ENCODE measurements at regions not wholly inside any gene's neighbourhood (a gene's known extent, or its start where the extent isn't known, plus 50 kb on each side); places are given as distances from the start of the nearest gene placed in this dataset.

DNA sequence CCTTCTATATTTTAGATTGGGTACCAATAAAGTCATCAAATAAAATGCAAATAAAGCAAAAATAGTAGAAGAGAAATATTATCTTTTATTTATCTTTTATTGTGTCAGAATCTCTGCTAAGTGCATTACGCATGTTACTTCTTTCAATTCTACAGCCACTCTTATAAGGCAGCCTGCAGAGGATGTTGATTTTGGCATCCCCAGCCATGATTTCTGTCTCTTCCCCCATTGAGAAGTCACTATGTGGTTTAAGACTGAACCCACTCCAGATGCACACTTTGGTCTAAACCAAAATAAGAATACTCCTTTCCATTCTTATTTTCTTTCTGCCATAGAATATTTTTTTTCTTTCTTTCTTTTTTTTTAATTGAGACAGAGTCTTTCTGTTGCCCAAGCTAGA is 56.0 kb upstream of the ACSS3 start:
- TF ChIP-seq, protein P1, sequence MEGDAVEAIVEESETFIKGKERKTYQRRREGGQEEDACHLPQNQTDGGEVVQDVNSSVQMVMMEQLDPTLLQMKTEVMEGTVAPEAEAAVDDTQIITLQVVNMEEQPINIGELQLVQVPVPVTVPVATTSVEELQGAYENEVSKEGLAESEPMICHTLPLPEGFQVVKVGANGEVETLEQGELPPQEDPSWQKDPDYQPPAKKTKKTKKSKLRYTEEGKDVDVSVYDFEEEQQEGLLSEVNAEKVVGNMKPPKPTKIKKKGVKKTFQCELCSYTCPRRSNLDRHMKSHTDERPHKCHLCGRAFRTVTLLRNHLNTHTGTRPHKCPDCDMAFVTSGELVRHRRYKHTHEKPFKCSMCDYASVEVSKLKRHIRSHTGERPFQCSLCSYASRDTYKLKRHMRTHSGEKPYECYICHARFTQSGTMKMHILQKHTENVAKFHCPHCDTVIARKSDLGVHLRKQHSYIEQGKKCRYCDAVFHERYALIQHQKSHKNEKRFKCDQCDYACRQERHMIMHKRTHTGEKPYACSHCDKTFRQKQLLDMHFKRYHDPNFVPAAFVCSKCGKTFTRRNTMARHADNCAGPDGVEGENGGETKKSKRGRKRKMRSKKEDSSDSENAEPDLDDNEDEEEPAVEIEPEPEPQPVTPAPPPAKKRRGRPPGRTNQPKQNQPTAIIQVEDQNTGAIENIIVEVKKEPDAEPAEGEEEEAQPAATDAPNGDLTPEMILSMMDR (IDR thresholded peaks at IDR 0.05), result no peak
- TF ChIP-seq EZH2 (IDR thresholded peaks at IDR 0.05), result no peak
- TF ChIP-seq EZH2phosphoT487 (IDR thresholded peaks at IDR 0.05), result no peak

All from neural progenitor cell (in vitro differentiated cells).